B cell (primary cell): ENCODE measurements at regions not wholly inside any gene's neighbourhood (a gene's known extent, or its start where the extent isn't known, plus 50 kb on each side); places are given as distances from the start of the nearest gene placed in this dataset.

Experiments
- ATAC-seq: fragments of 200-7000 bp; cut with Tn5 transposase; one replicate; pipeline ENCODE4 v1.10.0; 2021; ENCODE audit warnings: low read depth, mild to moderate bottlenecking, moderate number of reproducible peaks, moderate library complexity
- CTCF ChIA-PET: fragments of 350-600 bp; sonication (Branson Sonifier 250); formaldehyde crosslinking; loops from one replicate; lab custom pipeline; 2021; ENCODE audit warnings: antibody characterized with exemption, inconsistent platforms; lab: Charles Lee
- POLR2A ChIA-PET: fragments of 350-600 bp; sonication (Branson Sonifier 250); formaldehyde crosslinking; loops from one replicate; lab custom pipeline; 2021; ENCODE audit warnings: antibody characterized with exemption; lab: Charles Lee
- DNase-seq: peaks from one replicate; pipeline ENCODE4 v3.0.0; 2013
- H2AFZ ChIP-seq: 2 replicates; pipeline ENCODE4 v1.6.1; 2012; ENCODE audit warnings: mild to moderate bottlenecking, low read depth, low read length; ENCODE audit not compliant: insufficient read depth, poor library complexity, severe bottlenecking
- H3K27ac ChIP-seq, 2 donors: 1 replicate in 1 of 2; 2 replicates in 1 of 2; pipeline ENCODE4 v1.5.1; 2012 to 2013; ENCODE audit warnings: low read length in 2 of 2, mild to moderate bottlenecking in 2 of 2, moderate library complexity in 1 of 2
- H3K27me3 ChIP-seq, 4 experiments: fragments of 200-600 bp in 1 of 4; sonication (generic) in 1 of 4; replicated peaks in 1 of 4; 1 replicate in 2 of 4; 2 replicates in 2 of 4; pipeline versions ENCODE4 v1.6.1 to v1.7.0; 2013 to 2016; ENCODE audit warnings: low read length in 3 of 4, mild to moderate bottlenecking in 2 of 4, mixed read lengths in 1 of 4, moderate library complexity in 1 of 4; ENCODE audit not compliant: insufficient read depth in 4 of 4, control insufficient read depth in 3 of 4; ENCODE audit errors: control extremely low read depth in 1 of 4
- H3K36me3 ChIP-seq, 2 experiments: replicated peaks in 1 of 2; 1 replicate in 1 of 2; 2 replicates in 1 of 2; pipeline versions ENCODE4 v1.6.1 to v1.7.1; 2013; ENCODE audit warnings: low read length in 1 of 2; ENCODE audit not compliant: insufficient read depth in 2 of 2, control insufficient read depth in 1 of 2; ENCODE audit errors: control extremely low read depth in 1 of 2, extremely low read depth in 1 of 2
- H3K4me1 ChIP-seq, 2 donors: fragments of 200-600 bp in 1 of 2; sonication (generic) in 1 of 2; 1 replicate in 1 of 2; 2 replicates in 1 of 2; pipeline versions ENCODE4 v1.5.1 to v1.6.1; 2013 to 2017; ENCODE audit warnings: low read length in 2 of 2; ENCODE audit not compliant: control insufficient read depth in 2 of 2, insufficient read depth in 2 of 2
- H3K4me2 ChIP-seq: replicated peaks from 2 replicates; pipeline ENCODE3; 2012; ENCODE audit warnings: mild to moderate bottlenecking, low read depth, low read length; ENCODE audit not compliant: poor library complexity, severe bottlenecking
- H3K4me3 ChIP-seq, 5 experiments: fragments of 200-600 bp in 1 of 5; sonication (generic) in 1 of 5; 1 replicate in 3 of 5; 2 replicates in 2 of 5; pipeline versions ENCODE4 v1.5.1 to v1.7.0; 2011 to 2016; ENCODE audit warnings: low read length in 4 of 5, mild to moderate bottlenecking in 4 of 5, low read depth in 2 of 5, control low read depth in 1 of 5, moderate library complexity in 1 of 5; ENCODE audit not compliant: insufficient read depth in 1 of 5; ENCODE audit errors: control extremely low read depth in 1 of 5, extremely low read depth in 1 of 5
- H3K79me2 ChIP-seq: fragments of 200-600 bp; sonication (generic); one replicate; pipeline ENCODE4 v1.6.0; 2016; ENCODE audit warnings: low read length; ENCODE audit not compliant: control insufficient read depth, insufficient read depth
- H3K9ac ChIP-seq: fragments of 200-600 bp; sonication (generic); 2 replicates; pipeline ENCODE4 v1.6.1; 2017; ENCODE audit warnings: mild to moderate bottlenecking, low read length, moderate library complexity
- H3K9me3 ChIP-seq, 3 donors: one replicate each; pipeline versions ENCODE4 v1.6.1 to v1.7.1; 2013; ENCODE audit warnings: low read length in 2 of 3; ENCODE audit not compliant: control insufficient read depth in 2 of 3, insufficient read depth in 1 of 3; ENCODE audit errors: control extremely low read depth in 1 of 3
- H4K20me1 ChIP-seq: 2 replicates; pipeline ENCODE4 v1.6.0; 2012; ENCODE audit warnings: mild to moderate bottlenecking, low read length; ENCODE audit not compliant: insufficient read depth, control insufficient read depth, poor library complexity, severe bottlenecking
- H3K27ac Mint-ChIP-seq: one replicate; pipeline ENCODE4 v1.8.0; 2021; ENCODE audit warnings: mixed read lengths
- H3K27me3 Mint-ChIP-seq: one replicate; pipeline ENCODE4 v1.8.0; 2021; ENCODE audit warnings: mixed read lengths
- H3K4me1 Mint-ChIP-seq: one replicate; pipeline ENCODE4 v1.8.0; 2021; ENCODE audit warnings: mixed read lengths
- H3K4me3 Mint-ChIP-seq: one replicate; pipeline ENCODE4 v1.8.0; 2021; ENCODE audit warnings: mixed read lengths
- H3K9me3 Mint-ChIP-seq: one replicate; pipeline ENCODE4 v1.8.0; 2022; ENCODE audit warnings: mixed read lengths; ENCODE audit not compliant: insufficient read depth
- CTCF ChIP-seq: fragments of 200-600 bp; IDR thresholded peaks from one replicate; pipeline ENCODE4 v1.8.0; 2022; ENCODE audit warnings: antibody characterized with exemption, mild to moderate bottlenecking
- EZH2 ChIP-seq: IDR thresholded peaks from 2 replicates; pipeline ENCODE4 v1.6.1; 2012; ENCODE audit warnings: borderline replicate concordance, low read depth, mild to moderate bottlenecking, moderate library complexity, low read length; ENCODE audit not compliant: insufficient read depth, poor library complexity, severe bottlenecking
- WGBS: methylation state at CpG from one replicate; pipeline ENCODE4 v1.1.5; 2013; ENCODE audit warnings: missing lambda C conversion rate; ENCODE audit not compliant: insufficient coverage; 5-methylcytosine and 5-hydroxymethylcytosine counted together
- intact Hi-C: fragments of 100-400 bp; cut with micrococcal nuclease; formaldehyde crosslinking; loops from one replicate; pipeline ENCODE4 v1.10.0; 2022

- WGBS, result 81% methylated on average over 5 of the region's 5 CpGs
- intact Hi-C loops, result no loop called here
- ChIA-PET CTCF (no interaction called here), POLR2A (no interaction called here)
- no peak overlapping the region for H3K27ac Mint-ChIP-seq
- H3K4me3 Mint-ChIP-seq, result no peak overlapping the region
- H3K9me3 ChIP-seq, result peaks cover 4 to 29% (median 11%) of the 10 kb centered on the region in 3 donors
- H3K4me3 ChIP-seq, result no peak overlapping the region
- peaks cover 10% of the 10 kb centered on the region for H3K9me3 Mint-ChIP-seq
- TF ChIP-seq CTCF (no peak), EZH2 (no peak)
- H3K27me3 ChIP-seq, result no peaks in the 10 kb centered on the region
- no peak overlapping the region for H3K27ac ChIP-seq
- H3K79me2 ChIP-seq, result no peaks in the 10 kb centered on the region
- ATAC-seq (no peak), DNase-seq (no peak)
- no peaks in the 10 kb centered on the region for H3K36me3 ChIP-seq
- no peak overlapping the region for H3K4me2 ChIP-seq
- no peaks in the 10 kb centered on the region for H3K4me1 ChIP-seq
- H3K9ac ChIP-seq, result no peak overlapping the region
- H2AFZ ChIP-seq, result no peak overlapping the region
- peaks cover 4% of the 10 kb centered on the region for H3K27me3 Mint-ChIP-seq
- H3K4me1 Mint-ChIP-seq, result no peaks in the 10 kb centered on the region
- no peaks in the 10 kb centered on the region for H4K20me1 ChIP-seq
Observed at GRCh38 chr14:101350691-101351090, 210.6 kb upstream of the DIO3 start.

DNA sequence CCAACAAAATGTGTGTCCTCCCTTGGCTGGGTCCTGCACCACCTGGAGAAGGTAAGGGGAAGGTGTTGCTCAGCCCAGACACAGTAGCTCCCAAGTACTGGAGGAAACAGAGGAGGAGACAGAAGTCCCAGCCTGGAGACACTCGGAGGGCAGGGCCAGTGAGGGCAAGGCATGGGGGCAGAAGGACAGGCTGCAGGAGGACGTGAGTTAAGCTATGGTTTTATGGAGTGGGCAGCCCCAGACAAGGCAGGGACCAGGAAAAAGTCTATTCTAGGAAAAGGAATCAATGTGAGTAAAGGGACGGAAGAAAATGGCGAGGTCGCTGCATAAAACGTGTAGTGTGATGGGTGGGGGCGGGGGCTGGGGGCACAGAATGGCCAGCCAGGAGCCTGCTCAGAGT is 210.1 kb upstream of the DIO3 start:
- intact Hi-C loops, result no loop called here
- WGBS, result 75% methylated on average over 7 of the region's 7 CpGs
- no peak for ATAC-seq
- H3K4me3 ChIP-seq, result no peak overlapping the region
- no peaks in the 10 kb centered on the region for H3K4me1 ChIP-seq
- Mint-ChIP-seq H3K4me1 (no peaks in the 10 kb centered on the region), H3K27me3 (peaks cover under 1% of the 10 kb centered on the region), H3K4me3 (no peak overlapping the region), H3K9me3 (peaks cover 10% of the 10 kb centered on the region), H3K27ac (no peak overlapping the region)
- no peak for DNase-seq
- H3K27me3 ChIP-seq, result peaks cover 0 to 2% (median 0%) of the 10 kb centered on the region in 4 experiments
- no peak overlapping the region for H3K4me2 ChIP-seq
- no peaks in the 10 kb centered on the region for H3K36me3 ChIP-seq
- no peak for TF ChIP-seq EZH2
- TF ChIP-seq CTCF, result no peak
- no peak overlapping the region for H3K9ac ChIP-seq
- peaks cover 4 to 31% (median 11%) of the 10 kb centered on the region in 3 donors for H3K9me3 ChIP-seq
- POLR2A ChIA-PET, result no interaction called here
- H3K27ac ChIP-seq, result no peak overlapping the region
- CTCF ChIA-PET, result no interaction called here
- no peaks in the 10 kb centered on the region for H3K79me2 ChIP-seq
- no peaks in the 10 kb centered on the region for H4K20me1 ChIP-seq
- no peak overlapping the region for H2AFZ ChIP-seq
